ENCODE measurements at regions not wholly inside any gene's neighbourhood (a gene's known extent, or its start where the extent isn't known, plus 50 kb on each side); places are given as distances from the start of the nearest gene placed in this dataset.

DNA sequence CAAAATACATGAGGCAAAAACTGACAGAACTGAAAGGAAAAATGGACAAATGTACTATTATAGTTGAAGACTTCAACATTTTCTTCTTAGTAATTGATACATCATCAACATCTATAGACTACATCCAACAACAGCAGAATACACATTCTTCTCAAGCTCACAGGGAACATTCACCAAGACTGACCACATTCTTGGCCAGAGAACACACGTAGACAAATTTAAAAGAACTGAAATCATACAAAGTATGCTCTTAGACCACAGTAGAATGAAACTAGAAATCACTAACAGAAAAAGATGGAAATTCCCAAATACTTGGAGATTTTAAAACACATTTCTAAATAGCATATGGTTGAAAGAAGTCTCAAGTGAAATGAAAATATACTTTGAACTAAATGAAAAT, 55.1 kb upstream of the NSMCE3 start:
- TF ChIP-seq, protein P1, sequence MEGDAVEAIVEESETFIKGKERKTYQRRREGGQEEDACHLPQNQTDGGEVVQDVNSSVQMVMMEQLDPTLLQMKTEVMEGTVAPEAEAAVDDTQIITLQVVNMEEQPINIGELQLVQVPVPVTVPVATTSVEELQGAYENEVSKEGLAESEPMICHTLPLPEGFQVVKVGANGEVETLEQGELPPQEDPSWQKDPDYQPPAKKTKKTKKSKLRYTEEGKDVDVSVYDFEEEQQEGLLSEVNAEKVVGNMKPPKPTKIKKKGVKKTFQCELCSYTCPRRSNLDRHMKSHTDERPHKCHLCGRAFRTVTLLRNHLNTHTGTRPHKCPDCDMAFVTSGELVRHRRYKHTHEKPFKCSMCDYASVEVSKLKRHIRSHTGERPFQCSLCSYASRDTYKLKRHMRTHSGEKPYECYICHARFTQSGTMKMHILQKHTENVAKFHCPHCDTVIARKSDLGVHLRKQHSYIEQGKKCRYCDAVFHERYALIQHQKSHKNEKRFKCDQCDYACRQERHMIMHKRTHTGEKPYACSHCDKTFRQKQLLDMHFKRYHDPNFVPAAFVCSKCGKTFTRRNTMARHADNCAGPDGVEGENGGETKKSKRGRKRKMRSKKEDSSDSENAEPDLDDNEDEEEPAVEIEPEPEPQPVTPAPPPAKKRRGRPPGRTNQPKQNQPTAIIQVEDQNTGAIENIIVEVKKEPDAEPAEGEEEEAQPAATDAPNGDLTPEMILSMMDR (IDR thresholded peaks at IDR 0.05 in 4 of 5, conservative IDR thresholded peaks at IDR 0.05 in 1 of 5), result no peak
- TF ChIP-seq POLR2A (IDR thresholded peaks at IDR 0.05), result no peak
